Chondrocyte (in vitro differentiated cells): ENCODE measurements at regions not wholly inside any gene's neighbourhood (a gene's known extent, or its start where the extent isn't known, plus 50 kb on each side); places are given as distances from the start of the nearest gene placed in this dataset.

Source experiments
- DNase-seq: peaks from one replicate; pipeline ENCODE4 v3.0.0; 2021; ENCODE audit warnings: mixed read lengths, low spot score
- H3K27ac Mint-ChIP-seq: one replicate; pipeline ENCODE4 v1.8.0; 2021; ENCODE audit warnings: mild to moderate bottlenecking, moderate library complexity, mixed read lengths; ENCODE audit not compliant: unreplicated experiment
- H3K27me3 Mint-ChIP-seq: 2 replicates; pipeline ENCODE4 v1.8.0; 2021; ENCODE audit warnings: low read depth, mixed read lengths
- H3K36me3 Mint-ChIP-seq: 2 replicates; pipeline ENCODE4 v1.8.0; 2021; ENCODE audit warnings: low read depth, mixed read lengths
- H3K4me1 Mint-ChIP-seq: 2 replicates; pipeline ENCODE4 v1.8.0; 2021; ENCODE audit warnings: low read depth, mild to moderate bottlenecking, mixed read lengths
- H3K4me3 Mint-ChIP-seq: one replicate; pipeline ENCODE4 v1.8.0; 2021; ENCODE audit warnings: mild to moderate bottlenecking, moderate library complexity, mixed read lengths; ENCODE audit not compliant: unreplicated experiment
- H3K9me3 Mint-ChIP-seq: 2 replicates; pipeline ENCODE4 v1.8.0; 2021; ENCODE audit warnings: low read depth, mixed read lengths
- TF ChIP-seq, protein P1 (sequence below): fragments of 200-600 bp; sonication (generic); IDR thresholded peaks from 2 replicates; pipeline ENCODE4 v1.5.0; 2021; ENCODE audit warnings: antibody characterized with exemption, mild to moderate bottlenecking, moderate library complexity

DNA sequence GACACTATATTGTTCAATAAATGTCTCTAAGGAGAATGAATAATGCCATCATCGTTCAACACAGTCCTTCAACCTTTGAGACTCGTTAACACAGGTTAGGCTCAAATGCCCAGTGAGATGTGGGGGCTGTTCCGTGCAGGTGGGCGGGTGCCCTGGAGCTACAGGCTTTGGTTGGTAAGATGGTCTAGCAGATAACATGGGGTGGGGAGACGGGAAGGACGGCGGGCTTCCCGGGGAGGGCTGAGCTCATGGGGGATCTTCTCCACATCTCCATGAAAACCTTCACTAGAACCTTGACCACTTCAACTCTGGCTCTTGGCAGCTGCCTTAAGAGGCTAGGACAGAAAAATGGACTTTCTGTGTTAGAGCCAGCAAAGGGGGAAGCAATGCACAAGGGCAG lies 134.1 kb upstream of the TCERG1L start:
- H3K27ac Mint-ChIP-seq, result no peak overlapping the region
- DNase-seq, result no peak
- no peaks in the 10 kb centered on the region for H3K9me3 Mint-ChIP-seq
- no peaks in the 10 kb centered on the region for H3K27me3 Mint-ChIP-seq
- no peaks in the 10 kb centered on the region for H3K36me3 Mint-ChIP-seq
- H3K4me3 Mint-ChIP-seq, result no peak overlapping the region
- TF ChIP-seq, protein P1, sequence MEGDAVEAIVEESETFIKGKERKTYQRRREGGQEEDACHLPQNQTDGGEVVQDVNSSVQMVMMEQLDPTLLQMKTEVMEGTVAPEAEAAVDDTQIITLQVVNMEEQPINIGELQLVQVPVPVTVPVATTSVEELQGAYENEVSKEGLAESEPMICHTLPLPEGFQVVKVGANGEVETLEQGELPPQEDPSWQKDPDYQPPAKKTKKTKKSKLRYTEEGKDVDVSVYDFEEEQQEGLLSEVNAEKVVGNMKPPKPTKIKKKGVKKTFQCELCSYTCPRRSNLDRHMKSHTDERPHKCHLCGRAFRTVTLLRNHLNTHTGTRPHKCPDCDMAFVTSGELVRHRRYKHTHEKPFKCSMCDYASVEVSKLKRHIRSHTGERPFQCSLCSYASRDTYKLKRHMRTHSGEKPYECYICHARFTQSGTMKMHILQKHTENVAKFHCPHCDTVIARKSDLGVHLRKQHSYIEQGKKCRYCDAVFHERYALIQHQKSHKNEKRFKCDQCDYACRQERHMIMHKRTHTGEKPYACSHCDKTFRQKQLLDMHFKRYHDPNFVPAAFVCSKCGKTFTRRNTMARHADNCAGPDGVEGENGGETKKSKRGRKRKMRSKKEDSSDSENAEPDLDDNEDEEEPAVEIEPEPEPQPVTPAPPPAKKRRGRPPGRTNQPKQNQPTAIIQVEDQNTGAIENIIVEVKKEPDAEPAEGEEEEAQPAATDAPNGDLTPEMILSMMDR, result no peak
- no peaks in the 10 kb centered on the region for H3K4me1 Mint-ChIP-seq

DNA sequence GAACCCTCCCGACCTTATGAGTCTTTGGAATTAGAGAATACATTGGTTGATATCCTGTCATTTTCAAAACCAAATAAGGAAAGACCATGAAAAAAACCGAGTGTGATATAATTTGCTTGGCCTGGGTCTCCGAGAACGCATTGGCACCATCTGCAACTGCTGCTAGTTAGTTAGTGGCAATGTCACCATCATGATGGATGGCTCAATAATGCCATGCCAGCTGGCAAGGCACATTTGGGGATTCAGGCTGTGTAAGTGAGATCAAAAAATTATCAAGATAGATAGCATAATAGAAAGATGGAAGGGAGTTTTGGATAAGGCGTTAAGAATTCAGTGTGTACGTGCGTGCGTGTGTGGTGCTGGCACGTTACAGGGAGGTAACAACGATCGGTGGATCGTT lies 134.7 kb upstream of the TCERG1L start:
- Mint-ChIP-seq H3K27ac (no peak overlapping the region), H3K4me1 (no peaks in the 10 kb centered on the region), H3K9me3 (no peaks in the 10 kb centered on the region), H3K27me3 (no peaks in the 10 kb centered on the region), H3K4me3 (no peak overlapping the region), H3K36me3 (no peaks in the 10 kb centered on the region)
- DNase-seq, result no peak
- TF ChIP-seq, protein P1, result no peak

DNA sequence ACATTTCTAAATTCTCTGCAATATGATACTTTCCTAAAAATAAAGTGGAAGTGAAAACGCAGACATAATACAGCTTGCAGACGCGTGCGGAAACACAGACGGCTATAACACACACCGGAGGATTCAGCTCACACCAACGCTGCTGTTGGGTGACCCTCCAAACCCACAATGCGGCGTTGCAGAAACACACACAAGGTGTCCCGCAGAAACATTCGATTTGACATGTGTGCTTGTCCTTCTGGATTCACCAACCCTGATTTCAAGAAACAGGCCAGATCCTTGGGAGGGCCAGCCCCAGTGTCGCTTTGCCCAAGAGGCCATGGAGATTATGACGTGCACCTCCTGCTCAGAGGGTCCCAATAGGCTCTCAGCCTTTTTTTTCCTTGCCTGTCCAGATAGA lies 136.7 kb upstream of the TCERG1L start:
- H3K4me3 Mint-ChIP-seq, result no peak overlapping the region
- DNase-seq, result no peak
- peaks cover 8% of the 10 kb centered on the region for H3K27me3 Mint-ChIP-seq
- no peaks in the 10 kb centered on the region for H3K36me3 Mint-ChIP-seq
- H3K9me3 Mint-ChIP-seq, result no peaks in the 10 kb centered on the region
- no peak overlapping the region for H3K27ac Mint-ChIP-seq
- no peaks in the 10 kb centered on the region for H3K4me1 Mint-ChIP-seq
- TF ChIP-seq, protein P1, result no peak

DNA sequence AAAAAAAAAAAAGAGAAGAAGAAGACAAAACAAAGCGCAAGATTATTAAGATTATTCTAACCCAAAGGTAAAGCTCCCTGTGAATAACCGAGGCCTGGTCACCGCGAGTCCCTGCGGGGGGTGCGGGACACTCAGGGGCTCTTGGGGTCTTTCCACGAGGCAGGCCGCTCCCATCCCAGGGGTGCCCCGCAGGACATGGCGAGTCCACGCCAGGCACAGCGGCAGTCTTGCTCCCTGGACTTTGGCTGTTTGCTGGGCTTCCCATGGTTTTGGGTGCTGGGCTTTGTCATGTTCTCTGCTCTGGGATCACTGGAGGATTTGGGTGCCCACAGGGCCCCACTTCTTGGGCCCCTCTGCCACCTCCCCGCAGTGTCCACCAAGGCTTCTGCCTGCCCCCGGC lies 137.4 kb upstream of the TCERG1L start:
- no peaks in the 10 kb centered on the region for H3K36me3 Mint-ChIP-seq
- peaks cover 1% of the 10 kb centered on the region for H3K4me1 Mint-ChIP-seq
- H3K27me3 Mint-ChIP-seq, result peaks cover 9% of the 10 kb centered on the region
- TF ChIP-seq, protein P1, result no peak
- no peak overlapping the region for H3K27ac Mint-ChIP-seq
- no peak for DNase-seq
- no peaks in the 10 kb centered on the region for H3K9me3 Mint-ChIP-seq
- no peak overlapping the region for H3K4me3 Mint-ChIP-seq

DNA sequence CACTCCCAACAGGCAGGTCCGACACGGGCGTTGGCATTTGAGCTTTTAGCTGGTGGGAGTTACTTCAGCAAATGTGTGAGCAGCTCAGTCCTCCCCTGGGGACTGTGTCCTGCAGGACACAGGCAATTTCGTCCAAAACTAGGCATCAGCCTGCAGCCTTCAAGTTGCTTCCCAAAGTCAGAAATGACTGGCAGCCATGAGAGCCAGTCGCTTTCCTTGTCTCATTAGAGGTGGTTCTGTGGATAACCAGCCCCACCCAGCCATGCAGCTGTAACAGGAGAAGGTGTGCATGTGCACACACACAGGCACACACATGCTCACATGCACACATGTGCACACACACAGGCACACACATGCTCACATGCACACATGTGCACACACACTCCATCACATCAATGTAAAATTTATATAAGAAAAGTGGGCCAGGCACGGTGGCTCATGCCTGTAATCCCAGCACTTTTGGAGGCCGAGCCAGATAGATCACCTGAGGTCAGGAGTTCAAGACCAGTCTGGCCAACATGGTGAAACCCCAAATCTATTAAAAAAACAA lies 138.8 kb upstream of the TCERG1L start:
- peaks cover 12% of the 10 kb centered on the region for H3K27me3 Mint-ChIP-seq
- no peak for DNase-seq
- H3K27ac Mint-ChIP-seq, result no peak overlapping the region
- H3K36me3 Mint-ChIP-seq, result no peaks in the 10 kb centered on the region
- no peaks in the 10 kb centered on the region for H3K9me3 Mint-ChIP-seq
- peaks cover 4% of the 10 kb centered on the region for H3K4me1 Mint-ChIP-seq
- no peak overlapping the region for H3K4me3 Mint-ChIP-seq
- TF ChIP-seq, protein P1, result no peak
